22Rv1 (cell line): ENCODE measurements at regions not wholly inside any gene's neighbourhood (a gene's known extent, or its start where the extent isn't known, plus 50 kb on each side); places are given as distances from the start of the nearest gene placed in this dataset.

ENCODE experiments used
- ZFX ChIP-seq: fragments of 450-650 bp; IDR thresholded peaks from 2 replicates; pipeline ENCODE4 v1.6.1; 2017; ENCODE audit warnings: antibody characterized with exemption, borderline replicate concordance
- TF ChIP-seq, protein P1 (sequence below): fragments of 450-650 bp; IDR thresholded peaks from 2 replicates; pipeline ENCODE4 v1.5.1; 2017; ENCODE audit warnings: mild to moderate bottlenecking

DNA sequence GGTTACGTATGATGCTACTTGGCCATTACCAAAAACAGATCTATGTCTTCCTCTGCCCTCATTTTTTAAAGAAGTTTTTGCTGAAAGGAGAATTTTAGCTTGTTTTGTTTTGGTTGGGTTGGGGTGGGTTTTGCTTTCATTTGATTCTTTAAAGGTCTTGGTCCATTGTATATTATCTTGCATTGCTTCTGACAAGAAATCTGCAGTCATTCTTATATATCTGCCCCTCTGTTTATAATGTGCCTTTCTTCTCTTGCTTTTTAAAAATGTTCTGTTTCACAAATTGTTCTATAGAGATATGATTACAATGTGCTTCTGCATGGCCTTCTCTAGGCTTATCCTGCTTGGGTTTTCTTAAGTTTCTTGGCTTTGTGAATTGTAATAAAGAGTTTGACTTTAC, 660.6 kb downstream of the RNF144A start:
- TF ChIP-seq, protein P1, sequence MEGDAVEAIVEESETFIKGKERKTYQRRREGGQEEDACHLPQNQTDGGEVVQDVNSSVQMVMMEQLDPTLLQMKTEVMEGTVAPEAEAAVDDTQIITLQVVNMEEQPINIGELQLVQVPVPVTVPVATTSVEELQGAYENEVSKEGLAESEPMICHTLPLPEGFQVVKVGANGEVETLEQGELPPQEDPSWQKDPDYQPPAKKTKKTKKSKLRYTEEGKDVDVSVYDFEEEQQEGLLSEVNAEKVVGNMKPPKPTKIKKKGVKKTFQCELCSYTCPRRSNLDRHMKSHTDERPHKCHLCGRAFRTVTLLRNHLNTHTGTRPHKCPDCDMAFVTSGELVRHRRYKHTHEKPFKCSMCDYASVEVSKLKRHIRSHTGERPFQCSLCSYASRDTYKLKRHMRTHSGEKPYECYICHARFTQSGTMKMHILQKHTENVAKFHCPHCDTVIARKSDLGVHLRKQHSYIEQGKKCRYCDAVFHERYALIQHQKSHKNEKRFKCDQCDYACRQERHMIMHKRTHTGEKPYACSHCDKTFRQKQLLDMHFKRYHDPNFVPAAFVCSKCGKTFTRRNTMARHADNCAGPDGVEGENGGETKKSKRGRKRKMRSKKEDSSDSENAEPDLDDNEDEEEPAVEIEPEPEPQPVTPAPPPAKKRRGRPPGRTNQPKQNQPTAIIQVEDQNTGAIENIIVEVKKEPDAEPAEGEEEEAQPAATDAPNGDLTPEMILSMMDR: no peak
- no peak for TF ChIP-seq ZFX
